Sigmoid colon (tissue), 4 donors: ENCODE measurements at regions not wholly inside any gene's neighbourhood (a gene's known extent, or its start where the extent isn't known, plus 50 kb on each side); places are given as distances from the start of the nearest gene placed in this dataset.

Experiments used
- EP300 ChIP-seq, 4 donors: sonication (generic); formaldehyde crosslinking; IDR thresholded peaks; one replicate each; pipeline ENCODE4 v1.6.1; 2017; ENCODE audit warnings: antibody characterized with exemption in 4 of 4
- POLR2A ChIP-seq, 2 donors: fragments of 450-650 bp; IDR thresholded peaks; one replicate each; pipeline ENCODE4 v1.6.1; 2016; ENCODE audit warnings: antibody characterized with exemption in 2 of 2, mild to moderate bottlenecking in 2 of 2, moderate library complexity in 2 of 2
- POLR2AphosphoS5 ChIP-seq, 4 donors: sonication (generic); formaldehyde crosslinking; IDR thresholded peaks; one replicate each; pipeline ENCODE4 v1.6.1; 2017; ENCODE audit warnings: antibody characterized with exemption in 4 of 4
- TF ChIP-seq, protein P1 (sequence below), 4 experiments: fragments of 450-650 bp in 3 of 4; fragments of 200-600 bp in 1 of 4; IDR thresholded peaks; one replicate each; pipeline ENCODE4 v1.5.1; 2016 to 2019; ENCODE audit warnings: antibody characterized with exemption in 4 of 4, mild to moderate bottlenecking in 3 of 4, moderate library complexity in 2 of 4

GRCh38 chr12:105864316-105864715 lies 274.4 kb downstream of the NUAK1 start:
- no peak for TF ChIP-seq POLR2A (IDR thresholded peaks at IDR 0.05)
- TF ChIP-seq, protein P1, sequence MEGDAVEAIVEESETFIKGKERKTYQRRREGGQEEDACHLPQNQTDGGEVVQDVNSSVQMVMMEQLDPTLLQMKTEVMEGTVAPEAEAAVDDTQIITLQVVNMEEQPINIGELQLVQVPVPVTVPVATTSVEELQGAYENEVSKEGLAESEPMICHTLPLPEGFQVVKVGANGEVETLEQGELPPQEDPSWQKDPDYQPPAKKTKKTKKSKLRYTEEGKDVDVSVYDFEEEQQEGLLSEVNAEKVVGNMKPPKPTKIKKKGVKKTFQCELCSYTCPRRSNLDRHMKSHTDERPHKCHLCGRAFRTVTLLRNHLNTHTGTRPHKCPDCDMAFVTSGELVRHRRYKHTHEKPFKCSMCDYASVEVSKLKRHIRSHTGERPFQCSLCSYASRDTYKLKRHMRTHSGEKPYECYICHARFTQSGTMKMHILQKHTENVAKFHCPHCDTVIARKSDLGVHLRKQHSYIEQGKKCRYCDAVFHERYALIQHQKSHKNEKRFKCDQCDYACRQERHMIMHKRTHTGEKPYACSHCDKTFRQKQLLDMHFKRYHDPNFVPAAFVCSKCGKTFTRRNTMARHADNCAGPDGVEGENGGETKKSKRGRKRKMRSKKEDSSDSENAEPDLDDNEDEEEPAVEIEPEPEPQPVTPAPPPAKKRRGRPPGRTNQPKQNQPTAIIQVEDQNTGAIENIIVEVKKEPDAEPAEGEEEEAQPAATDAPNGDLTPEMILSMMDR (IDR thresholded peaks at IDR 0.05): no peak
- TF ChIP-seq EP300 (IDR thresholded peaks at IDR 0.05): no peak
- no peak for TF ChIP-seq POLR2AphosphoS5 (IDR thresholded peaks at IDR 0.05)
